Epithelial cell of proximal tubule (primary cell): ENCODE measurements at regions not wholly inside any gene's neighbourhood (a gene's known extent, or its start where the extent isn't known, plus 50 kb on each side); places are given as distances from the start of the nearest gene placed in this dataset.

Experiments used
- DNase-seq: peaks from one replicate; pipeline ENCODE4 v3.0.0-alpha.2; 2011; ENCODE audit warnings: low read depth
- H3K4me3 ChIP-seq: 2 replicates; pipeline ENCODE4 v1.5.1; 2011; ENCODE audit warnings: low read depth, mild to moderate bottlenecking, low read length
- CTCF ChIP-seq: conservative IDR thresholded peaks from 2 replicates; pipeline ENCODE4 v1.5.1; 2012; ENCODE audit warnings: low read depth, mild to moderate bottlenecking, low read length

- peak; percentile 28 for TF ChIP-seq CTCF
- H3K4me3 ChIP-seq = no peak overlapping the region
Observed at GRCh38 chr2:45329045-45329677, 281.9 kb downstream of the SRBD1 start.

DNA sequence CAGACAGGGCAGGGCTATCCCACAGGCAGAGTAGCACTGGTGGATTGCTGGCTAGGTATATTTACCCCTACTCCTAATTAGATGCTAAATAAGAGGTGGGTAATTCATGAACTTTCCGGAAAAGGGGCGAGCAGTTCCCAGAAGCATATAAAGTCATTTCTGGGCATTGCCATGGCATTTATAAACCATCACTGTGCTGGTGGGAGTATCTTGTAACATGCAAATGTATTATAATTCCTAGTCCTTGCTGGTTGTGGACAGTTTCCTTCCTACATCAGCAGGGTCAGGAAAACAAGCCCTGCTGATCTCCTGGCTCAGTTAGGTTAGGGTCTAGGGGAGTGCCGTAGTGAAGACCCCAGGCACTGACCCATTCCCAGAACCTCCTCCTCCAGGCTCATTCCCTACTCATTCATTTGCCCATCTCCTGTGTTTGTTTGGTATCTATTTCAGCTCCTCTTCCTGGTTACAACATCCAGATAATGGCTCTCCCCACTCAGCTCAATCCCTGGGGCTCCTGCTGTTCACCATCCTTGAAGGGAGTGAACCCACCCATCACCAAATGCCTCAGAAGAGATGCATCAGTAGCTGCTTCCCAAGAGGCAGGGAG, 282.7 kb downstream of the SRBD1 start:
- no peak for DNase-seq
- no peak for TF ChIP-seq CTCF

More at GRCh38 chr2:45329045-45329677, 281.9 kb downstream of the SRBD1 start:
- DNase-seq = no peak

DNA sequence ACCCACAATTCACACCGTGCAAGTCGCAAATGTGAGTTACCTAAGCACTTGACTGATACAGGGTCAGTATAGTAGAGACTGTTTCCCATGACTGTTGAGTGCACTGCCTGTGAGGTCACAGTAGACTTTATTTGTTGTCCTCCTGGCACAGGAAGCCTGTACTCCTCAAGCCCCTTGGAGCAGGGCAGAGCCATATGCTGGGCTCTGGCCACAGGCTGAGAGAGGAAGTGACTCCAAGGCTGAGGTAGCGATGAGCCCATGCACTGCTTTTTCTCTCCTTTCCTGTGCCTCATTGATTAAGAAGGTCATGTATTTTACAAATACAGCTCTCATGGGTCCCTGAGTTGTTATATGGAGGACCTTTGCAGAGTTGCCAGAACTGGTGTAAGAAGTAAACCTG, 287.7 kb downstream of the SRBD1 start:
- no peak overlapping the region for H3K4me3 ChIP-seq
- no peak for DNase-seq
- TF ChIP-seq CTCF = no peak

More for the DNA sequence above, 282.7 kb downstream of the SRBD1 start:
- H3K4me3 ChIP-seq = no peak overlapping the region

GRCh38 chr2:45320956-45321355, 290.1 kb downstream of the SRBD1 start:
- no peak for DNase-seq
- no peak for TF ChIP-seq CTCF
- no peak overlapping the region for H3K4me3 ChIP-seq

- no peak for DNase-seq
- no peak overlapping the region for H3K4me3 ChIP-seq
- TF ChIP-seq CTCF = no peak
Observed at GRCh38 chr2:45319683-45320455, 291.2 kb downstream of the SRBD1 start.

DNA sequence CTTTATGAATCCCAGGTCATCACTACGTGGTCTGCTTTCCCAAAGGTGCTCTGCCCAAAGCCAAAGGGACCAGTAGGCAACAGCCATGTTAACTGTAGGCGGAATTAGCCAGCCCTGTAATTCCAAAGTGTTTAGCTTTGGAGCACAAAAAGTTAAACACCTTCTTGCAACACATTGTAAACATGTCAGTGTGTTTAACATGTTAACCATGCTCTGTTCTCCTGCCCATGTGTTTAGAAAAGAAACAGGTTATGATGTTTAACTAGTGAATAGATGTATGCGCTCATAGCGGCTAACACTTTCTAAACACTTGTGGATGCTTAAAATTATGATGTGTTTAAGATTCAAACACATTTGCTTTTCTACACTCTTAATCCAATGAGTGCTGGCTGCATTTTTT, 292.4 kb downstream of the SRBD1 start:
- no peak overlapping the region for H3K4me3 ChIP-seq
- no peak for DNase-seq
- no peak for TF ChIP-seq CTCF
